Common myeloid progenitor, CD34-positive (primary cell): ENCODE measurements at regions not wholly inside any gene's neighbourhood (a gene's known extent, or its start where the extent isn't known, plus 50 kb on each side); places are given as distances from the start of the nearest gene placed in this dataset.

ENCODE experiments used
- CTCF ChIA-PET: fragments of 350-600 bp; sonication (Branson Sonifier 250); formaldehyde crosslinking; loops from one replicate; lab custom pipeline; 2021; ENCODE audit warnings: antibody characterized with exemption; lab: Charles Lee
- POLR2A ChIA-PET: fragments of 350-600 bp; sonication (Branson Sonifier 250); formaldehyde crosslinking; loops from one replicate; lab custom pipeline; 2021; ENCODE audit warnings: antibody characterized with exemption; lab: Charles Lee
- DNase-seq, 3 donors: peaks; one replicate each; pipeline versions ENCODE4 v3.0.0 to v3.0.0-alpha.2; 2013
- H3K27ac ChIP-seq, 2 experiments: 1 replicate in 1 of 2; 2 replicates in 1 of 2; pipeline ENCODE4 v1.7.0; 2013; ENCODE audit warnings: inconsistent platforms in 2 of 2, low read length in 2 of 2, mild to moderate bottlenecking in 2 of 2, low read depth in 1 of 2, moderate library complexity in 1 of 2; ENCODE audit not compliant: severe bottlenecking in 2 of 2, insufficient read depth in 1 of 2, poor library complexity in 1 of 2
- H3K27me3 ChIP-seq, 5 experiments: replicated peaks in 2 of 5; 1 replicate in 3 of 5; 2 replicates in 2 of 5; pipeline versions ENCODE4 v1.6.1 to v1.7.0; 2013; ENCODE audit warnings: low read length in 4 of 5, mild to moderate bottlenecking in 2 of 5, moderate library complexity in 2 of 5, inconsistent platforms in 1 of 5; ENCODE audit not compliant: insufficient read depth in 5 of 5, control insufficient read depth in 4 of 5
- H3K36me3 ChIP-seq, 4 experiments: 1 replicate in 2 of 4; 2 replicates in 2 of 4; pipeline versions ENCODE4 v1.6.1 to v1.7.0; 2013; ENCODE audit warnings: low read length in 3 of 4, control low read depth in 1 of 4, mild to moderate bottlenecking in 1 of 4; ENCODE audit not compliant: control insufficient read depth in 4 of 4, insufficient read depth in 4 of 4
- H3K4me1 ChIP-seq, 4 experiments: 1 replicate in 3 of 4; 2 replicates in 1 of 4; pipeline versions ENCODE4 v1.6.1 to v1.7.1; 2013; ENCODE audit warnings: low read length in 3 of 4, mild to moderate bottlenecking in 3 of 4, control low read depth in 1 of 4, inconsistent platforms in 1 of 4, moderate library complexity in 1 of 4; ENCODE audit not compliant: control insufficient read depth in 4 of 4, insufficient read depth in 4 of 4; ENCODE audit errors: control extremely low read depth in 1 of 4
- H3K4me3 ChIP-seq, 7 experiments: 1 replicate in 4 of 7; 2 replicates in 3 of 7; pipeline versions ENCODE4 v1.5.1 to v1.7.0; 2013; ENCODE audit warnings: mild to moderate bottlenecking in 7 of 7, low read length in 6 of 7, moderate library complexity in 6 of 7, inconsistent platforms in 2 of 7, low read depth in 2 of 7, control low read depth in 1 of 7; ENCODE audit not compliant: insufficient read depth in 4 of 7, control insufficient read depth in 1 of 7; ENCODE audit errors: extremely low read depth in 1 of 7
- H3K9me3 ChIP-seq, 5 experiments: 1 replicate in 4 of 5; 2 replicates in 1 of 5; pipeline versions ENCODE4 v1.6.1 to v1.7.1; 2013; ENCODE audit warnings: low read length in 4 of 5, mild to moderate bottlenecking in 2 of 5, inconsistent platforms in 1 of 5, low read depth in 1 of 5, moderate library complexity in 1 of 5; ENCODE audit not compliant: control insufficient read depth in 4 of 5, insufficient read depth in 2 of 5; ENCODE audit errors: control extremely low read depth in 1 of 5
- WGBS: methylation state at CpG from one replicate; pipeline ENCODE4 v1.1.5; 2013; ENCODE audit not compliant: insufficient coverage; 5-methylcytosine and 5-hydroxymethylcytosine counted together

GRCh38 chr4:180788729-180789128, 1454.5 kb upstream of the TENM3 start:
- no peak for DNase-seq
- Histone ChIP-seq H3K36me3 (no peaks in the 10 kb centered on the region), H3K4me1 (no peaks in the 10 kb centered on the region), H3K9me3 (peaks cover 0 to 2% (median 0%) of the 10 kb centered on the region in 5 experiments), H3K27ac (no peak overlapping the region), H3K27me3 (no peaks in the 10 kb centered on the region), H3K4me3 (no peak overlapping the region)
- 100% methylated on average over 8 of the region's 8 CpGs for WGBS
- POLR2A ChIA-PET: no interaction called here
- CTCF ChIA-PET: no interaction called here

GRCh38 chr4:180789929-180790328, 1453.3 kb upstream of the TENM3 start:
- Histone ChIP-seq H3K27ac (no peak overlapping the region), H3K4me1 (no peaks in the 10 kb centered on the region), H3K36me3 (no peaks in the 10 kb centered on the region), H3K9me3 (peaks cover 0 to 2% (median 0%) of the 10 kb centered on the region in 5 experiments), H3K4me3 (no peak overlapping the region), H3K27me3 (no peaks in the 10 kb centered on the region)
- DNase-seq: no peak
- ChIA-PET CTCF (no interaction called here), POLR2A (no interaction called here)
- 96% methylated on average over 5 of the region's 6 CpGs for WGBS

- Histone ChIP-seq H3K27ac (no peak overlapping the region), H3K9me3 (no peaks in the 10 kb centered on the region), H3K36me3 (no peaks in the 10 kb centered on the region), H3K27me3 (no peaks in the 10 kb centered on the region), H3K4me3 (no peak overlapping the region), H3K4me1 (no peaks in the 10 kb centered on the region)
- ChIA-PET POLR2A (no interaction called here), CTCF (no interaction called here)
- WGBS: 70% methylated on average over 2 of the region's 3 CpGs
- DNase-seq: no peak
Measured at GRCh38 chr4:180790471-180790870, 1452.7 kb upstream of the TENM3 start.

- no peaks in the 10 kb centered on the region for H3K27me3 ChIP-seq
- H3K36me3 ChIP-seq: no peaks in the 10 kb centered on the region
- no peaks in the 10 kb centered on the region for H3K4me1 ChIP-seq
- ChIA-PET POLR2A (no interaction called here), CTCF (no interaction called here)
- no peaks in the 10 kb centered on the region for H3K9me3 ChIP-seq
- no peak overlapping the region for H3K27ac ChIP-seq
- no peak overlapping the region for H3K4me3 ChIP-seq
- no peak for DNase-seq
Measured at GRCh38 chr4:180792541-180792940, 1450.7 kb upstream of the TENM3 start.

GRCh38 chr4:180794333-180794732, 1448.9 kb upstream of the TENM3 start:
- CTCF ChIA-PET: no interaction called here
- H3K27ac ChIP-seq: no peak overlapping the region
- DNase-seq: no peak
- H3K9me3 ChIP-seq: no peaks in the 10 kb centered on the region
- H3K27me3 ChIP-seq: no peaks in the 10 kb centered on the region
- no peak overlapping the region for H3K4me3 ChIP-seq
- POLR2A ChIA-PET: no interaction called here
- no peaks in the 10 kb centered on the region for H3K4me1 ChIP-seq
- H3K36me3 ChIP-seq: no peaks in the 10 kb centered on the region
- WGBS: no CpG with 5 or more reads among the region's 2 CpGs

- no peak for DNase-seq
- POLR2A ChIA-PET: no interaction called here
- Histone ChIP-seq H3K36me3 (no peaks in the 10 kb centered on the region), H3K9me3 (no peaks in the 10 kb centered on the region), H3K27ac (no peak overlapping the region), H3K4me3 (no peak overlapping the region), H3K27me3 (no peaks in the 10 kb centered on the region), H3K4me1 (no peaks in the 10 kb centered on the region)
- CTCF ChIA-PET: no interaction called here
- WGBS: 98% methylated on average over 3 of the region's 4 CpGs
Measured at GRCh38 chr4:180798036-180798577, 1445.1 kb upstream of the TENM3 start.

GRCh38 chr4:180799798-180800197, 1443.4 kb upstream of the TENM3 start:
- H3K4me1 ChIP-seq: no peaks in the 10 kb centered on the region
- H3K4me3 ChIP-seq: no peak overlapping the region
- H3K27me3 ChIP-seq: no peaks in the 10 kb centered on the region
- 91% methylated on average over 4 of the region's 5 CpGs for WGBS
- no peaks in the 10 kb centered on the region for H3K9me3 ChIP-seq
- CTCF ChIA-PET: no interaction called here
- H3K27ac ChIP-seq: no peak overlapping the region
- no peaks in the 10 kb centered on the region for H3K36me3 ChIP-seq
- POLR2A ChIA-PET: no interaction called here
- DNase-seq: no peak
